Right lung (tissue), 2 donors: ENCODE measurements at regions not wholly inside any gene's neighbourhood (a gene's known extent, or its start where the extent isn't known, plus 50 kb on each side); places are given as distances from the start of the nearest gene placed in this dataset.

Experiments
- DNase-seq, 2 donors: peaks; one replicate each; pipeline ENCODE4 v3.0.0-alpha.2; 2013

DNA sequence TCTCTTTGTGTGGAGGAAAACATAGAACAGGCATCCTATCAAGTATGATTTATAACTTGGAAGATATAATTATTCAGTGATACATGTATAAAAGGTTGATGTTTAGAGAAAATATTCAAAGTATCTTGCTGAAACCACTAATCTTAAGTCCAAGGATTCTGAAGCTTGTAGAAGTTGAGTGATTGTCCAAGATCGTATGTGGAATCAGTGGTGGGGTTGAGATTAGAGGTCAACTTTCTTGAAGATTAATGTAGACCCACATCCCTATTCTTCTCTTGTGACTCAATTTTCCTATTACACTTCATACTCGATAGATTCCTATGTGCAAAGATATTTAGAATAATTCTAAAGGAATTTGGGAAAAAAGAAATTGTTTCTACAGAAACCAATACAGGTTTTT, 1565.9 kb upstream of the ACVR2A start:
- no peak for DNase-seq

DNA sequence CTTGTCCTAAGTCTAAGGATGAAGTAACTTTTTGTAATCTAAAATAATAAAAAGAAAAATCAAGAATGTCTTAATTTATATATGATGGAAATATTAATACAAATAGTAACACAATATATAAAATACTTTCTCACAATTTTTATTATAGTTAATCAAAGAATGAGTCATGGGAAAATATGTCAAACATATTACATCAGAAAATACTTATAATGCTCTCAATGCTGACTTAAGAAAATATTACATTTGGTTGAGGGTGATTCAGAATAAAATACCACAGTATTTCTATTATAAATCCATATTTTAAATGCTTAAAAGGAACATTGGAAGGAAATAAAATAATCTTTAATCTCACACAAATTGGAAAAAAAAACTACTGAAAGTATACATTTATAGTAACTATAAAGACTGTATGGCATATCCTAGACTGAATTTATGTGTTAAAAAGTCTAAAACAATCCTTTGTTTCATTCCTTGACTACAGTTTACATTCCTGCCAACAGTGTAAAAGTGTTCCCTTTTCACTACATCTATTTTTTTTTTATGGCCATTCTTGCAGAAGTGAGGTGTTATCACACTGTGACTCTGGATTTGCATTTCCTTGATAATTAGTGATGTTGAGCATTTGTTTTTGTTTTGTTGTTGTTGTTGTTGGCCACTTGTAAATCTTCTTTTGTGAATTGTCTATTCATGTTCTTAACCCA, 1573.5 kb upstream of the ACVR2A start:
- no peak for DNase-seq

DNA sequence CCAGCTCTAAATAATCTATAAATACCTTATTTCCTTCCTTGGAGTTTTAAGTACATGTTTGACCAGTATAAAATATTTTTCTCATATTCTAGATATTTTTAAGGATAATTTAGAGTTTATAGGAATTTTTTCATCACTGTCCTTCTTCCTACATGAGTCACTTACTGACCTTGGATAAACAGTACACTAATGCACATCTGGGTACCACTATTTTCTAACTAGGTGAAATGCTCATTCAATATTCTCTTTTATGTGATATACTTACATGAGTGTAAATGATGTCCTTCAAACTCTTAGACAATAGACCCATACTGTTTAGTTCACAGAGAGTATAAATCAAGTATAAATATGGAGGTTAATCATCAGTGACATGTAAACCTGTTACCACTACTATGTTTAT, 1574.2 kb upstream of the ACVR2A start:
- no peak for DNase-seq

DNA sequence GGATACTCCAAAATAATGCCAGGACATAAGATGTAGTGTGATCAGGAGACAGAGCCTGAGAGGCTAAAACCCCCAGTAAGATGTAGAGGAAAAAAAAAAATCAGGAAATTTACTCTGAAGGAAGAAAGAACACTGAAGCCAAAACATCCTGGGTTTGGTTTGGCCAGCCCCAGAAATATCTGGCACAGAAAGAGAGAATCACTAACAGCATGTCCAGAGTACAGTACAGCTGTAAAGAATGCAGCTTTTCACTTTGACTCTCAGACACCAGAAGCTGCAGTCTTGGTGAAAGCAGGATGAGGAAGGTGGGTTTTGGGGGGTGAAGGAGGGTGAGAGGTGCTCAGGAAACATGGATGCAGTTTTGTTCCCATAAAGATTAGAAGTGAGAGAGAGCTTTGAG, 1577.7 kb upstream of the ACVR2A start:
- no peak for DNase-seq

DNA sequence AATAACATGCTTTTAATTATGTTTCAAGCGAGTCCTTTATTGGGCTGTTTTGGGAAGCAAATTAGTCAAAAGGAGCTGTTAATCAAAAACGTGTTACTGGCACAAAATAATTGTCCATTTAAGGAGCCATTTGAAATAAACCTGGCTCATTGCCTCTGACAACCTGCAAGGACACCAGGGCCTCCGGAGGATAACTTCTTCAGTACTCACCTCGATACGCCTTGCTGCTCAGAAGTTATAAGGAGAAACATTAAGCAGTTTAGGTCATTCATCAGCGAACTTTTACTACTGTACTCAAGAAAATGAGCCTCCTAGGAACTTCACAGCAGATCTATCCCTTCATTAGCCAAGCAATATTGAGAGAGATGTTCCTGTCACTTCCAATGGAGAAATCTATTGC, 1579.2 kb upstream of the ACVR2A start:
- DNase-seq = no peak

DNA sequence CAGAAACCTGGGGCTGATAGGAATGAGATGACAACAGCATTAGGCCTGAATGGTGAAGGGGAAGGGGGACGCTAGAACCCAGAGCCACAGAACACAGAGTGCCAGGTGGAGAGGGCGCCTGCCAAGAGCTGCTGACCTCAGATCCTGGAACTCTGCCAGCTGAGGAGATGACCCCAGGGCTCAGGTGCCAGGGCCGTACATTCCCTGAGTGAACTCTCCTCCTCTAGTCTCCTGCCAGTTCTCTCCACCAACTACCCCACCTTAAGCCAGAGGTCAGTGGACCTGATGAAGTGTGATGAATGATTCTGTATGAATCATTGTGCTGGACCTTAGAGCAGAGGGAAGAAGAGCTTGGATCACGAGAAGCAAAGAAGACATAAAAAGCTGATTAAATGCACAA, 1582.2 kb upstream of the ACVR2A start:
- DNase-seq = no peak

DNA sequence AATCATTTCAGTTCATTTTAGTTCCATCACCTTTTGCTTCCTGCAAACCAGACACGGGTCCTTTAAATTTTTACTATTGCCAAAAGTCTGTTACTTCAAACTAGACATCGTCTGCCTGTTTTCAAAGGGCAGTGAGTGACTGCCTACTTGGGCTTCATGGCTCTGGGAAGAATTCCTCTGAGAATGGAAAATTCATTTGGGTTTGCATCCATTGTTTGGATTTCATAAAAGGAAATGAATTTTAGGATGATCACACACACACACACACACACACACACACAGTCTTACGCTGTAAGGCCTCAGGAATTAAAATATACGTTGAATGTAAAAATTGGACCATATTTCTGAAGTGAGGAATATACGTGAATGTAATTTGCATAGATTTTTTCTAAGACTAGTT, 1584.3 kb upstream of the ACVR2A start:
- no peak for DNase-seq

DNA sequence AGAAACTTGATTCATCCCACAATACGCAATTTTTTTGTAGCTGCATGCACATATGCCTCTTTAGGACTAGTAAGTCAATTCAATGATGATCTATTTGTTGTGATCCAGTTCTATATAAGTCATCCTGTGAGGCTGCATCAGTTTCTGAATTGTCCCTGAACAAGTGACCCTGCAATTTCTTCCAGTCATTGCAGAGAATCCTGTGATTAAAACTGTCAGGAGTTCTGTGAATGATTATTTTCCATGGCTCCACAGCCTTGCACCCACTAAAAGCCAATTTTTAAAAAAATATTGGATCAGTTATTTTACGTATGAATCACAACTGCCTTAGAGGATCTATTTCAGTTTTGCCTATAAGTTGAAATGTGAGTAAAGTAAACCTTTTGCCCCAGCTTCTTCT, 1585.0 kb upstream of the ACVR2A start:
- no peak for DNase-seq

DNA sequence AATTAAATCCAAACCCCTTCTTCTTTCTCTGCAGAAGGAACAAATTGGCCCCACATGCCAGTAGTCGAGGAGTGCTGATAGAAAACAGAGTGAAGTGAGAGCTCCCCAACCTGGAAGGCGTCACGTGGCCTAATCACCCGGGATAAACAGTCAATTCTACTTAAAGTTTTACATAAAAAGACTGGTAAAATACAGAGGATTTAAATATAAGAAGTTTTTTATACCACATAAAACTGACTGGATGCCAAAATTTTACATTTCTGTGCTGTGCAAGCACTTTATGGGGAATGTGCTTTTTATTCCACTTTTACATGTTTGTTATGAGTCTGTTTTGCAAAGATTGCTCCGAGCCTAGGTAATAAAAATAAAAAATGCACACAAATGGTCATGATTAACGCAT, 1586.8 kb upstream of the ACVR2A start:
- no peak for DNase-seq

DNA sequence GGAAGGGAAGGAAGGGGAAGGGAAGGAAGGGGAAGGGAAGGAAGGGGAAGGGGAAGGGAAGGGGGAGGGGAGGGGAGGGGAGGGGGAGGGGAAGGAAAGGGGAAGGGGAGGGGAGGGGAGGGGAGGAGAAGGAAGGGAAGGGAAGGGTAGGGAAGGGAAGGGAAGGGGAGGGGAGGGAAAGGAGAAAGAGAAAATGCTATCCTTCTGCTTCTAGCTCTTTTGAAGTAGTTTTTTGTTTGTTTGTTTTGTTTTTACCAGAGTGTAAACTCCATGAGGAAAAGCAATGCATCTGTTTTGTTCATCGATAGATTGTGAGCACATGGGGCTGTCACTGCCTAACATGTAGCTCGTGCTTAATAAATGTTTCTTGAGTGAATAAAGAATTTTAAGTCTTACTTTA, 1592.7 kb upstream of the ACVR2A start:
- DNase-seq = no peak

DNA sequence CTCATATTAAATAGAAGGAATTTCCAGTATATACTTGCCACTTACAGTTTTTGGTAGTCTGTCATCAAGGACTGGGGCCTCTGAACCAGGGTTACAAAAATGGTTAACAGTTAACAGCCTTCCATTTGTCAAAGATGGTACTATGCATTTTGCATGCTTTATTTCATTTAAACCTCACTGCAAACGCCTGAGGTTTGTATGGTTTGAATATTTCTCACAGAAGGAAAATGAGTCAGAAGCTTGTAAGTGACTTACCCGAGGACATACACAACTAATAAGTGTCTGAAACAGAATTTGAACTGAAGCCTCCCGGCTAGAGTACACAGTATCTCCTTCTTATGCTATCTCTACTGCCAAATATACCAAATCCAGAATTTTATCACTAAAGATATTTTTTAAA, 1593.5 kb upstream of the ACVR2A start:
- DNase-seq = no peak

DNA sequence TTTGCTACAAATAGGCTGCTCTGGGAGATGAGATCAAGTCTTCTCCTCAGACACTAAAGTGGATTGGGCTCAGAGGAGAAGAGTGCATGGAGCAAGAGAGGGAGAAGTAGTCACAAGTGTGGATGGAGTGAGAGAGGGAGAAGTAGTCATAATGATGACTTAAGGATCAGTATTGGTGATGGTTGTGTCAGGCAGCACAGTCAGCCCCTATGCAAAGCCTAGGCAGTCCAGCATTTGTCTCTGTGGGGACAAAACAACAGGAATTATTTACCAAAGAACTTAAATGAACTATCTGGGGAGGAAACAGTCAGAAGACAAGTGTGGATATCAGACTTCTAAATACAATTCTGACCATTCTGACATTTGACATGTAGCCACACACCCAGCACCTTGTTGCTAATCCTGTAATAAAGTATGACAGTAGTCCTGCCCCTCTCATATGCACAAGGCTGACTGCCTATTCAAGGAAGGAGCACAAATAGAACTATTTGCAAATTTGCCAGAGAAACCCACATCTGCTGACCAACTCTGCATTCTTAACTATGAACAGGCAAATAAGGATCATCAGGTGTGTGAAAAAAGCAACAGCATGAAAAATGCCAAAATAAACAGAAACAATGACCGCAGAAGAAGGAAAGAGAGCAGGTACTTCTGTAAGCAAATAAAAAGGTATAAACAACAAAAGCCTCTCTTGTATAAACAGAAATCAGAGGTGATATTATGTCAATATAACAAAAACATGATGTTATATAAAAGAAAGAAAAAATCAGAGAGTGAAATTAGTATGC, 1597.9 kb upstream of the ACVR2A start:
- no peak for DNase-seq

DNA sequence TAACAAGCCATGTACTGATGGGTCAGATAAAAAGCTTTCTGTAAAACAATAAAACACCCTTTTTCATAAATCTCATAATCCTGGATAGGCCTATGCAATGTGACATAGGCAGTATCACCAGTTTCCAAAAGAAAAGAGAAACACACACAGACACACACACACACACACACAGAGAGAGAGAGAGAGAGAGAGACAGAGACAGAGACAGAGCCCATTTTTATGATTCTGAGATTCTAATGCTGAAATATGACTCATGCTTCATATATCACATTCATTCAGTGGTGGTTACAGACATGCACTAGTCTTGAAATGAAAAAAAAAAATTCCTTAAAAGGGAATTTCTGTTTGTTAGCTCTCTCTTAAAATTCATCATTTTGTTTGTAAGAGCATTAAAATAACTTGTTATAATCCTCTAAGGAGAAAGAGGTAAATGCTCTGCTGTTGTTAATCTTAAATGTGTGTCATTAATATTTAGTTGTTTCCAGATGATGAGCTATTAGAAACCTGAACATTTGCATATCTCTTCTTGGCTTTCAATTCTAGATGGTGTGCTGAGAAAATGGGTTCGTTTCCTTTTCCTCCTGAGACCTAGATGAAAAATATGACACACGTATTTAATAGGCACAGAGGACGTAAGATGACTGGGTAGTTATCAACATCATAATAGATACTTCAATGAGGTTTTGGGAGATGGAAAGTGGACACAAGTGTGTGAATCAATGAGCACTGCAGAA, 1598.7 kb upstream of the ACVR2A start:
- no peak for DNase-seq

DNA sequence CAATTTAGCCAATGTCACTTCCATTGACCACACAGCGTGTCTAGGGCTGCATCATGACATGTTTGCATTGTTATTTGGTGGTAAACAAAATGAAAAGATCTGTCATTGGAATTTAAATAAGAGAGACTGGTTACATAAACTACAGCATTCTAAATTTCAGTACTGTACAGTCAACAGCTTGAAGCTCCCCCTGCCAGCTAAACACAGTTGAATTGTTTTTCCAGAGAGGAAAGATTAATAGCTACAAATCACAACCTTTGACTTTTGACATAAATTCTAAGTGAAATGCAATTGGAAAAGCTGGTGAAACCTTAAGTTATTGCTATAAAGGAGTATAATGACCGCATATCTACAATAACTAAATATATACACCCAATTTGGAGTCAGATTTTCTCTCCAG, 1600.0 kb upstream of the ACVR2A start:
- DNase-seq = peak; percentile 20 to 28

DNA sequence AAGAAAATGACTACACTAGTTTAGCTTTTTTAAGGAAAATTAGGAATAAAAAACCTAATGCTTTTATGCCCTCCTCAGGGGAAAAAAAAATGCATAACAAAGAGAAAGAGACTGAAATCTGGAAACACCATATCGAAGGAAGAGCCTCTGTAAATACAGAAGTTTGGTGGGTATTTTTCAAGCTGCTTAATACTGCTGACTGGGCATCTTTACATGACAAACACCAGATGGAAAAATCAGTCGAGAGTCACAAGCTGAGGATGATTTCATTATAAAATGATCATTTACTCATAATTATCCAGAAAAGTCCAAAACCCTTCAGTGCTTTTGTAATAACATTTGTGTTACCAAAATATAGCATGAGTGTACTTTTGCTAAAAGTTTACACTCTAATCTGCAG, 1600.7 kb upstream of the ACVR2A start:
- DNase-seq = peak; percentile 19 to 28

DNA sequence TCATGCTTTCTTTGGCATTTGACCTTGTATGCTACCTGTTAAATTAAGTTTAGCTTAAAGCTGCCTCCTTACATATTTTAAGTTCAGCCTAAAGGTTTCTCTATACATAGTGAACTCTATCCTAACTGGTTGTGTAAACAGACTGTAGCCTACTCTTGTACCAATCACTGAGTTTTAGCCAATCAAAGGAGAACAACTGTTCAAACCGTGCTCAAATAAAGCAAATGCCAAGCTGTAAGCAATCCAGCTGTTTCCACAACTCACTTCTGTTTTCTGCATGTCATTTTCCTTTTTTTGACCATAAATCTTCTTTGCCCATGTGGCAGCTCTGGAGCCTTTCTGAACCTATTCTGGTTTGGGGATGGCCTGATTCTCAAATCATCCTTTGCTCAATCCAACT, 1603.8 kb upstream of the ACVR2A start:
- DNase-seq = no peak

DNA sequence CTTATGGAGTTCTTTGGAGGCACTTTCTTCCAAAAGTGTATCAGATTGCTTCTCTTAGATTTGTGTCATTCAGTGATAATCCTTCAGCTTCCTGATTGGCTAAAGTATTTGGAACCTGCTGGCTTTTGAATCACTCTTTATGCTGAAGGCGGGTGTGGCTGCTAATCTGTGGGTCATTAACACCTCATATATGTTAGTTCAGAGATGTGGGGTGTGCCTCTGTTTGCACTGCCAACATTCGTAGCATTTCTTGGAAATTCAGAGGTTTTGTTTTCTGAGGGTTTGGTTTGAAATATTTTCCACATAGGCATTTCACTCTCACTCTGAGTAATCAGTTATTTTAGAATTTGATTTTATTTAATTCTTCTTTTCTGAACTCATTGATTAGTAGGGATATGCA, 1604.4 kb upstream of the ACVR2A start:
- DNase-seq = no peak

DNA sequence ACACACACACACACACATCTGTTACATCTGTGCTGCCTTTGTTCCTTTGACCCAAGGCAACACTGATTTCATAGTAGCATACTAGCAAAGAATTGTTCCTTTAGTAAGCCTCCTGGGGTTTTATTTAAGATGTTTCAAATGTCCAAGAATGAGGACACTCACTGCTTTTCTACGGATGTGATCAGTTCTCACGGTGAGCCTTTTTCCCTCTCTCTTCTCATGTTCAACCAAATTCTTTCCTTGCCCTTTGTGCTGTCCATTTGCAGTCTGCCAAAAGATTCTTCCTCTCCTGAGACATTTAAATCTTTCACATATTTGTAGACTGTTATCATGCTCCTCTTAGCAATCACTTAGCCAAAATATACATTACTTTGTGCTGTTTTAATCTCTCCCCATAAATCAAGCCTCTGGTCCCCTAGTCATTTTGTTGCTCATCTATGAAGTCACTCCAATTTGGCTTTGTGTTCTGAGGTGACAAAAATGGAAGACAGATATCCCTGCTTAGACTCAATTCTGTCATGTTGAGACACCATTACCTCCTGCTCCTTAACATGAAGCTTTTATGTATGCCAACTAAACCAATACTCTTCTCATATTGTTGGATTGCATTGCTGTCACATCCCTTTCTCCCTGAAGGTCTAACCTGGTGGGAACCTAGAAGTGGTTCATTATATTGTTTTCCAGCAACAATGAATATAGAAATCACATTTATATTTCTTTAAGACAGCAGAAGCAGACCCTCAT, 1605.3 kb upstream of the ACVR2A start:
- DNase-seq = no peak

DNA sequence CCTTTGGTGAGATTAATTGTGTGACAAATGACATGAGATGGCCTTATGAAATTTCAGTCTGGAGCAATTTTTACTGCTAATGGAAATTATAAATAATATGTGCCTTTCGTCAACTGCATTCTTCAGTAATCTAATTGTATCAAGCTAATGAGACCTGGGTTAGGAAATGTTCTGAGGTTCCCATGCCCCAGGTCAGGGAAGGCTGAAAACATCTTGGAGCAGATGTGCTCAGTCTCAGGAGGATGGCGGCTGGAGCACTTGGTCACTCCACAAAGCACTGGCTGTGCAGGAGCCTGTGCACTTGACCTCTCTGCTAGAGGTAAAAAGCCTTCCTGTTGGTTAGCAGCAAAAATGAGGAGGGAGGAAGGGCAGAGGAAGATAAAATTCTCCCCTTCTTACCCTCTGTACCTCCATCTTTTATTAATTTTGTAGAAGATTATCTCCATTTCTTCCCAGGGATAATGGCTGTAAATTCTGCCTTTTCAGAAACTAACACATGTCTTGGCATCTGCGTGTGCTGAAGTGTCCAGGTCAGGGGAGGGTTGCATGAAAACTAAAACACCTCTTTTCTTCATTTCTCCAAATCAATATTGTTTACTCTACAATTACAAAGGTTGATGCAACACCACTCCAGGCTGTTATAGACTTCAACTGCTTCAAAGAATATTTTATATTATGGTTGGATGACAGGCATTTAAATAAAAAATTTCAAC, 1606.4 kb upstream of the ACVR2A start:
- no peak for DNase-seq

DNA sequence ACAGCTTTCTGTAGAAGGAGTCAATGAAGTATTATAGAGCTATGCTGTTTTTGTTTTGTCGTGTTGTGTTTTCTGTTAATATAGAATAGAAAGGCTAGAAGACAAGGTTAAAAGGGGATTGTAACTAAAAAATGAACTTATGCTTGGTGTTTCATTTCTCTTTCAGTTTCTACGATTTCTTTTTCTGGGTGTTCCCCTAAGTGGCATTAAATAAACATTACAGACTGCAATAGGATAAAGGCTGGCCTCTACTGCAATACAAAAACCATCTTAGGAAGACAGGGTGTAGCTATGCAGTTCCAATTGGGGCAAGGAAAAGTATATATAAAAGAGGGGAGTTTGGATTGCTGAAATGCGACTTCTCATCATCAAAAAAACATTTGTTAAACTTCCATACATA, 1609.7 kb upstream of the ACVR2A start:
- DNase-seq = no peak

DNA sequence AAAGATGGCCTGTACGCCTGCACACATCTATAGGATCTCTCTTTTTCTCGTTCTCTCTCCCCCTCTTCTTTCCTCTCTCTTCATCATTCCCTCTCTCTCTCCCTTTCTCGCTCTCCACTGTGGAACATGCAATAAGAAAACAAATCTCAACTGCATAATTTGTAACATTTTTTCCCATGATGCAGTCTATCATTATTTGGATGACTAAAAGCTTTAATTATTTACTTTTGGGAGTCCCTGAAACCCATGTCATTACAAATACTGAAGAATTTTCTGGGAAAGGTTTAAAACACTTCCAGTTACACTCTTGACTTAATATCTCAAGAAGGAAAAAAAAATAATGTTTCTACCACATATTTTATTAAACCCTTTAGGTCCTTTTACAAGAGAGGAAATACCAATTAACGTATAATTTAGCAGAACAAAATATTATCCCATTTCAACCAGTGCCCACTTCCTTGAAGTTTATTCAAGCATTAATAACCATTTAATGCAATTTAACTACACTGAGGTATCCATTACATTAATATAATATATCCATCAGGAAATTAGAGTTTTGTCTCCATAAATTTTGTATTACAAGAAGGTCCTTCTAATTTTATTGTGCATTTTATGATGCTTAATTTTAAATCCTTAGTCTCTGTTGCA, 1615.2 kb upstream of the ACVR2A start:
- DNase-seq = no peak
